ENCODE measurements at regions not wholly inside any gene's neighbourhood (a gene's known extent, or its start where the extent isn't known, plus 50 kb on each side); places are given as distances from the start of the nearest gene placed in this dataset.

DNA sequence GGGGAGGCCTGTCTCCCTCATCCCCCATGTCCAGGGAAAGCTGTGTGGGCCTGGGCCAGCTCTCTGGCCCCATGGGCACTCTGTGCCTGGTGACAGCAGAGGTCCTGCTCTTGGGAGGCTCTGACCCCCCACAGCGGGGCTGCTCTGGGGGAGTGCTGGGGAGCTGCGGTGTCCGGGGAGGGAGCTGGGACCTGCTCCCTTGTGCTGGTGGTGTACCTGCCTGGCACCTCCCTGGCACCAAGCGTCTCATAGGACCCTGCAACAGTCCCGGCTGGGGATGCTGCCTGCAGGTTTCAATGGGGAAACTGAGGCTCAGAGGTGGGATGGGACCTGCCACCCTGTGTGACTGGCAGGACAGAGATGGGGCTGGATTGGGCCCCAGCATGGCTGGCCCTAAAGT, 111.3 kb downstream of the KIF26A start:
- TF ChIP-seq, protein P1, sequence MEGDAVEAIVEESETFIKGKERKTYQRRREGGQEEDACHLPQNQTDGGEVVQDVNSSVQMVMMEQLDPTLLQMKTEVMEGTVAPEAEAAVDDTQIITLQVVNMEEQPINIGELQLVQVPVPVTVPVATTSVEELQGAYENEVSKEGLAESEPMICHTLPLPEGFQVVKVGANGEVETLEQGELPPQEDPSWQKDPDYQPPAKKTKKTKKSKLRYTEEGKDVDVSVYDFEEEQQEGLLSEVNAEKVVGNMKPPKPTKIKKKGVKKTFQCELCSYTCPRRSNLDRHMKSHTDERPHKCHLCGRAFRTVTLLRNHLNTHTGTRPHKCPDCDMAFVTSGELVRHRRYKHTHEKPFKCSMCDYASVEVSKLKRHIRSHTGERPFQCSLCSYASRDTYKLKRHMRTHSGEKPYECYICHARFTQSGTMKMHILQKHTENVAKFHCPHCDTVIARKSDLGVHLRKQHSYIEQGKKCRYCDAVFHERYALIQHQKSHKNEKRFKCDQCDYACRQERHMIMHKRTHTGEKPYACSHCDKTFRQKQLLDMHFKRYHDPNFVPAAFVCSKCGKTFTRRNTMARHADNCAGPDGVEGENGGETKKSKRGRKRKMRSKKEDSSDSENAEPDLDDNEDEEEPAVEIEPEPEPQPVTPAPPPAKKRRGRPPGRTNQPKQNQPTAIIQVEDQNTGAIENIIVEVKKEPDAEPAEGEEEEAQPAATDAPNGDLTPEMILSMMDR (optimal IDR thresholded peaks at IDR 0.05 in 1 of 3, IDR thresholded peaks at IDR 0.05 in 1 of 3, conservative IDR thresholded peaks at IDR 0.05 in 1 of 3; ENCODE audit: extremely low read depth in 1 of 3, insufficient read depth in 2 of 3, low read length in 3 of 3), result no peak
- no peak for TF ChIP-seq EZH2 (IDR thresholded peaks at IDR 0.05; ENCODE audit: low read length)
